ENCODE measurements at regions not wholly inside any gene's neighbourhood (a gene's known extent, or its start where the extent isn't known, plus 50 kb on each side); places are given as distances from the start of the nearest gene placed in this dataset.
"Not testable (repeated sequence)": the region's sequence is repeated elsewhere in the genome, so short reads cannot be mapped to it uniquely, and the experiment has no call there.

GRCh38 chrX:137926090-137926489, 360.2 kb downstream of the ZIC3 start:
- TF ChIP-seq EZH2 (IDR thresholded peaks at IDR 0.05; ENCODE audit: insufficient read depth, low read length) (no peak), CTCF (IDR thresholded peaks at IDR 0.05; ENCODE audit: insufficient read depth, low read depth, low read length) (peak; percentile 25)
- no peaks in the 10 kb centered on the region for H3K79me2 ChIP-seq (ENCODE audit: insufficient read depth, low read length)
- H3K4me3 ChIP-seq (ENCODE audit: insufficient read depth, low read depth, low read length) = no peak overlapping the region
- no peak overlapping the region for H3K4me3 Mint-ChIP-seq (ENCODE audit: unreplicated experiment)
- no peaks in the 10 kb centered on the region for H3K27me3 ChIP-seq (ENCODE audit: insufficient read depth, low read length)
- H3K9me3 ChIP-seq (ENCODE audit: insufficient read depth, low read depth, low read length) = no peaks in the 10 kb centered on the region
- no peaks in the 10 kb centered on the region for H3K4me1 Mint-ChIP-seq (ENCODE audit: low read depth, unreplicated experiment)
- no peaks in the 10 kb centered on the region for H3K36me3 ChIP-seq (ENCODE audit: insufficient read depth, low read length)
- peaks cover 3% of the 10 kb centered on the region for H3K27me3 Mint-ChIP-seq (ENCODE audit: low read depth, unreplicated experiment)
- H4K20me1 ChIP-seq (ENCODE audit: insufficient read depth, low read length) = no peaks in the 10 kb centered on the region
- no peaks in the 10 kb centered on the region for H3K4me1 ChIP-seq (ENCODE audit: insufficient read depth, low read length)
- H3K27ac Mint-ChIP-seq (ENCODE audit: unreplicated experiment) = no peak overlapping the region
- DNase-seq (ENCODE audit: low read depth) (no peak), FAIRE-seq (no peak)
- H3K27ac ChIP-seq (ENCODE audit: low read depth, low read length) = no peak overlapping the region
- H2AFZ ChIP-seq (ENCODE audit: low read depth, low read length) = no peak overlapping the region
- H3K36me3 Mint-ChIP-seq (ENCODE audit: low read depth, unreplicated experiment) = no peaks in the 10 kb centered on the region
- no peak overlapping the region for H3K9ac ChIP-seq (ENCODE audit: low read length)
- no peak overlapping the region for H3K4me2 ChIP-seq (ENCODE audit: low read length)
- no peaks in the 10 kb centered on the region for H3K9me3 Mint-ChIP-seq (ENCODE audit: unreplicated experiment)

- H3K27ac Mint-ChIP-seq (ENCODE audit: unreplicated experiment) = no peak overlapping the region
- FAIRE-seq (no peak), DNase-seq (ENCODE audit: low read depth) (no peak)
- H3K4me3 Mint-ChIP-seq (ENCODE audit: unreplicated experiment) = no peak overlapping the region
- H4K20me1 ChIP-seq (ENCODE audit: insufficient read depth, low read length) = no peaks in the 10 kb centered on the region
- no peak overlapping the region for H2AFZ ChIP-seq (ENCODE audit: low read depth, low read length)
- H3K9me3 ChIP-seq (ENCODE audit: insufficient read depth, low read depth, low read length) = no peaks in the 10 kb centered on the region
- no peak overlapping the region for H3K27ac ChIP-seq (ENCODE audit: low read depth, low read length)
- no peaks in the 10 kb centered on the region for H3K36me3 ChIP-seq (ENCODE audit: insufficient read depth, low read length)
- H3K4me1 ChIP-seq (ENCODE audit: insufficient read depth, low read length) = no peaks in the 10 kb centered on the region
- no peaks in the 10 kb centered on the region for H3K9me3 Mint-ChIP-seq (ENCODE audit: unreplicated experiment)
- H3K36me3 Mint-ChIP-seq (ENCODE audit: low read depth, unreplicated experiment) = no peaks in the 10 kb centered on the region
- no peak overlapping the region for H3K4me3 ChIP-seq (ENCODE audit: insufficient read depth, low read depth, low read length)
- no peaks in the 10 kb centered on the region for H3K79me2 ChIP-seq (ENCODE audit: insufficient read depth, low read length)
- H3K4me1 Mint-ChIP-seq (ENCODE audit: low read depth, unreplicated experiment) = no peaks in the 10 kb centered on the region
- TF ChIP-seq CTCF (IDR thresholded peaks at IDR 0.05; ENCODE audit: insufficient read depth, low read depth, low read length) (no peak), EZH2 (IDR thresholded peaks at IDR 0.05; ENCODE audit: insufficient read depth, low read length) (no peak)
- H3K27me3 Mint-ChIP-seq (ENCODE audit: low read depth, unreplicated experiment) = no peaks in the 10 kb centered on the region
- no peak overlapping the region for H3K9ac ChIP-seq (ENCODE audit: low read length)
- no peak overlapping the region for H3K4me2 ChIP-seq (ENCODE audit: low read length)
- no peaks in the 10 kb centered on the region for H3K27me3 ChIP-seq (ENCODE audit: insufficient read depth, low read length)
These were observed 364.0 kb downstream of the ZIC3 start for GRCh38 chrX:137929951-137930350.

GRCh38 chrX:137930533-137930932, 364.6 kb downstream of the ZIC3 start:
- no peak overlapping the region for H3K27ac Mint-ChIP-seq (ENCODE audit: unreplicated experiment)
- Histone ChIP-seq H3K79me2 (ENCODE audit: insufficient read depth, low read length) (no peaks in the 10 kb centered on the region), H3K4me3 (ENCODE audit: insufficient read depth, low read depth, low read length) (no peak overlapping the region), H3K4me2 (ENCODE audit: low read length) (no peak overlapping the region), H3K4me1 (ENCODE audit: insufficient read depth, low read length) (no peaks in the 10 kb centered on the region), H3K27ac (ENCODE audit: low read depth, low read length) (no peak overlapping the region), H2AFZ (ENCODE audit: low read depth, low read length) (no peak overlapping the region), H4K20me1 (ENCODE audit: insufficient read depth, low read length) (no peaks in the 10 kb centered on the region), H3K9me3 (ENCODE audit: insufficient read depth, low read depth, low read length) (no peaks in the 10 kb centered on the region), H3K9ac (ENCODE audit: low read length) (no peak overlapping the region), H3K36me3 (ENCODE audit: insufficient read depth, low read length) (no peaks in the 10 kb centered on the region), H3K27me3 (ENCODE audit: insufficient read depth, low read length) (no peaks in the 10 kb centered on the region)
- H3K9me3 Mint-ChIP-seq (ENCODE audit: unreplicated experiment) = no peaks in the 10 kb centered on the region
- H3K4me1 Mint-ChIP-seq (ENCODE audit: low read depth, unreplicated experiment) = no peaks in the 10 kb centered on the region
- DNase-seq (ENCODE audit: low read depth) = no peak
- no peaks in the 10 kb centered on the region for H3K36me3 Mint-ChIP-seq (ENCODE audit: low read depth, unreplicated experiment)
- H3K4me3 Mint-ChIP-seq (ENCODE audit: unreplicated experiment) = no peak overlapping the region
- no peak for FAIRE-seq
- TF ChIP-seq CTCF (IDR thresholded peaks at IDR 0.05; ENCODE audit: insufficient read depth, low read depth, low read length) = no peak
- TF ChIP-seq EZH2 (IDR thresholded peaks at IDR 0.05; ENCODE audit: insufficient read depth, low read length) = no peak
- no peaks in the 10 kb centered on the region for H3K27me3 Mint-ChIP-seq (ENCODE audit: low read depth, unreplicated experiment)

GRCh38 chrX:137934214-137934613, 368.3 kb downstream of the ZIC3 start:
- H4K20me1 ChIP-seq (ENCODE audit: insufficient read depth, low read length) = not testable (repeated sequence)

More at GRCh38 chrX:137934214-137934613, 368.3 kb downstream of the ZIC3 start:
- not testable (repeated sequence) for H3K9me3 ChIP-seq (ENCODE audit: insufficient read depth, low read depth, low read length); H3K27me3 Mint-ChIP-seq (ENCODE audit: low read depth, unreplicated experiment); H3K9me3 Mint-ChIP-seq (ENCODE audit: unreplicated experiment); H3K79me2 ChIP-seq (ENCODE audit: insufficient read depth, low read length); H3K4me3 ChIP-seq (ENCODE audit: insufficient read depth, low read depth, low read length); FAIRE-seq; H3K4me3 Mint-ChIP-seq (ENCODE audit: unreplicated experiment); H3K4me1 ChIP-seq (ENCODE audit: insufficient read depth, low read length); H3K27ac Mint-ChIP-seq (ENCODE audit: unreplicated experiment); H3K27ac ChIP-seq (ENCODE audit: low read depth, low read length); H2AFZ ChIP-seq (ENCODE audit: low read depth, low read length); H3K27me3 ChIP-seq (ENCODE audit: insufficient read depth, low read length); H3K36me3 ChIP-seq (ENCODE audit: insufficient read depth, low read length); DNase-seq (ENCODE audit: low read depth); H3K4me2 ChIP-seq (ENCODE audit: low read length); H3K4me1 Mint-ChIP-seq (ENCODE audit: low read depth, unreplicated experiment); H3K9ac ChIP-seq (ENCODE audit: low read length); H3K36me3 Mint-ChIP-seq (ENCODE audit: low read depth, unreplicated experiment)

Measured in astrocyte (in vitro differentiated cells and primary cell).